GM19395 (cell line): ENCODE measurements at regions not wholly inside any gene's neighbourhood (a gene's known extent, or its start where the extent isn't known, plus 50 kb on each side); places are given as distances from the start of the nearest gene placed in this dataset.

ENCODE experiments used
- ATAC-seq: cut with Tn5 transposase; IDR thresholded peaks from one replicate; pipeline ENCODE4 v1.9.1; 2021; ENCODE audit warnings: mild to moderate bottlenecking, moderate library complexity; ENCODE audit not compliant: unreplicated experiment

GRCh38 chr6:167049275-167049674, 50.1 kb downstream of the CEP43 start:
- ATAC-seq = no peak

GRCh38 chr6:167050903-167051302, 51.7 kb downstream of the CEP43 start:
- no peak for ATAC-seq

- ATAC-seq = no peak
Observed at GRCh38 chr6:167053895-167054530, 54.8 kb downstream of the CEP43 start.

DNA sequence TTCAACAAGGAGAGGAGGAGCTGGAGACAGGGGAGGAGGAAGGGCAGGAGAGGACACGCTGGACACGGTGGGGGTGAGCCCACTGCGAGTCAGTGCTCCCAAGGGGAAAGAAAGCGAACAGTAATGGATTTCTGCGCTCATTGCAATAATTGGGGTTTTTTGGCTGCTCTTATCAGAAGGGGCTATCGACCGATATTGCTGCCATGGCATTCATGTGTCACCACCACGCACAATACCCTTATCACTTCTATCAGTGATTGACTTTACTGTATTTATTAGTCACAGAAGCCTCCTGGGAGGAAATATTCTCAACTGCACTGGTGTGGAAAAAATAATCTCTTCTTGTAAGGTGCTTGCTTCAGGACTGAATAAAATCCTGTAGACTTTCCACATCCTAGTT, 55.8 kb downstream of the CEP43 start:
- no peak for ATAC-seq

GRCh38 chr6:167056370-167056769, 57.2 kb downstream of the CEP43 start:
- peak; percentile 97 for ATAC-seq

DNA sequence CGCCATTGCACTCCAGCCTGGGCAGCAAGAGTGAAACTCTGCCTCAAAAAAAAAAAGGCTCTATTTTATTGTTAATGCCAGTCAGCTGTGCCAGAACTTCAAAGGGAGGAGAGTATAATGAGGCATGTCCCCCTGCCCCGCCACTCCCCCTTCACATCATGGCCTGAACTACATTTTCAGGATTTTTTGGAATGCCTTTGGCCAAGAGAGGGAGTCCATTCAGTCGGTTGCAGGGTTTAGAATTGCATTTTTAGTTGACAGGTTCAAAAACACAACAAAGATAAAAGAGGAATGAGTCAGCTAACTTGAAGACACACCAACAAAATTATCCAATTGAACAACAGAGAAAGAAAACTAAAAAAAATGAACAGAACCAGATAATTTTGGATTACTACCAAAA, 59.1 kb downstream of the CEP43 start:
- no peak for ATAC-seq
